HG02885 (cell line): ENCODE measurements at regions not wholly inside any gene's neighbourhood (a gene's known extent, or its start where the extent isn't known, plus 50 kb on each side); places are given as distances from the start of the nearest gene placed in this dataset.

Experiments used
- ATAC-seq: cut with Tn5 transposase; IDR thresholded peaks from one replicate; pipeline ENCODE4 v1.9.1; 2021; ENCODE audit warnings: mild to moderate bottlenecking; ENCODE audit not compliant: unreplicated experiment, poor library complexity

GRCh38 chr5:107294669-107295068 lies 376.1 kb downstream of the EFNA5 start:
- ATAC-seq = no peak

- peak; percentile 76 for ATAC-seq
Observed at GRCh38 chr5:107294211-107294550, 376.6 kb downstream of the EFNA5 start.

- ATAC-seq = peak; percentile 10
Observed at GRCh38 chr5:107293541-107294210, 377.1 kb downstream of the EFNA5 start.

GRCh38 chr5:107291866-107292265 lies 378.9 kb downstream of the EFNA5 start:
- no peak for ATAC-seq

GRCh38 chr5:107290780-107291398 lies 379.8 kb downstream of the EFNA5 start:
- no peak for ATAC-seq

- ATAC-seq = peak; percentile 92
Observed at GRCh38 chr5:107289030-107289714, 381.6 kb downstream of the EFNA5 start.

- ATAC-seq = no peak
Observed at GRCh38 chr5:107286447-107287098, 384.2 kb downstream of the EFNA5 start.

GRCh38 chr5:107285772-107286171 lies 385.0 kb downstream of the EFNA5 start:
- peak; percentile 41 for ATAC-seq

- no peak for ATAC-seq
Observed at GRCh38 chr5:107284822-107285525, 385.8 kb downstream of the EFNA5 start.

- no peak for ATAC-seq
Observed at GRCh38 chr5:107282061-107282460, 388.7 kb downstream of the EFNA5 start.

GRCh38 chr5:107278774-107279173 lies 392.0 kb downstream of the EFNA5 start:
- ATAC-seq = no peak

- no peak for ATAC-seq
Observed at GRCh38 chr5:107277485-107278125, 393.1 kb downstream of the EFNA5 start.

GRCh38 chr5:107275333-107275732 lies 395.4 kb downstream of the EFNA5 start:
- ATAC-seq = no peak

GRCh38 chr5:107274571-107274970 lies 396.2 kb downstream of the EFNA5 start:
- no peak for ATAC-seq

- no peak for ATAC-seq
Observed at GRCh38 chr5:107272954-107273353, 397.8 kb downstream of the EFNA5 start.

GRCh38 chr5:107272509-107272908 lies 398.2 kb downstream of the EFNA5 start:
- ATAC-seq = no peak

GRCh38 chr5:107271682-107272350 lies 398.9 kb downstream of the EFNA5 start:
- no peak for ATAC-seq

- no peak for ATAC-seq
Observed at GRCh38 chr5:107270561-107270960, 400.2 kb downstream of the EFNA5 start.

- no peak for ATAC-seq
Observed at GRCh38 chr5:107269678-107270077, 401.1 kb downstream of the EFNA5 start.

- no peak for ATAC-seq
Observed at GRCh38 chr5:107269256-107269655, 401.5 kb downstream of the EFNA5 start.
